Ovary (tissue), 3 donors: ENCODE measurements at regions not wholly inside any gene's neighbourhood (a gene's known extent, or its start where the extent isn't known, plus 50 kb on each side); places are given as distances from the start of the nearest gene placed in this dataset.

Experiments
- CTCF ChIP-seq, 3 donors: fragments of 450-650 bp in 2 of 3; fragments of 200-600 bp in 1 of 3; IDR thresholded peaks; one replicate each; pipeline versions ENCODE4 v1.5.1 to v1.8.0; 2016 to 2022; ENCODE audit warnings: antibody characterized with exemption in 3 of 3, mild to moderate bottlenecking in 1 of 3
- EP300 ChIP-seq: sonication (generic); formaldehyde crosslinking; IDR thresholded peaks from one replicate; pipeline ENCODE4 v1.6.1; 2017; ENCODE audit warnings: antibody characterized with exemption
- donor health status: DM: no; HTN: no; CAD: no.

GRCh38 chr5:116825486-116825885 is 250.9 kb upstream of the SEMA6A start:
- no peak for TF ChIP-seq CTCF (IDR thresholded peaks at IDR 0.05)
- TF ChIP-seq EP300 = no peak
